Transverse colon (tissue), 4 donors: ENCODE measurements at regions not wholly inside any gene's neighbourhood (a gene's known extent, or its start where the extent isn't known, plus 50 kb on each side); places are given as distances from the start of the nearest gene placed in this dataset.

Experiments
- CTCF ChIP-seq, 5 experiments: fragments of 200-600 bp in 3 of 5; fragments of 450-650 bp in 2 of 5; sonication (generic) in 3 of 5; IDR thresholded peaks; 1 replicate in 2 of 5; 2 replicates in 3 of 5; pipeline ENCODE4 v1.5.1; 2016 to 2017; ENCODE audit warnings: antibody characterized with exemption in 5 of 5, inconsistent platforms in 3 of 5, mild to moderate bottlenecking in 2 of 5, moderate library complexity in 1 of 5
- EP300 ChIP-seq: sonication (generic); formaldehyde crosslinking; IDR thresholded peaks from one replicate; pipeline ENCODE4 v1.6.1; 2017; ENCODE audit warnings: antibody characterized with exemption, low read depth
- POLR2A ChIP-seq: fragments of 450-650 bp; IDR thresholded peaks from one replicate; pipeline ENCODE4 v1.6.1; 2016; ENCODE audit warnings: antibody characterized with exemption, mild to moderate bottlenecking, moderate library complexity
- POLR2AphosphoS5 ChIP-seq, 3 donors: sonication (generic); formaldehyde crosslinking; IDR thresholded peaks; one replicate each; pipeline ENCODE4 v1.6.1; 2016; ENCODE audit warnings: antibody characterized with exemption in 3 of 3

GRCh38 chr6:101249470-101249869, 144.0 kb upstream of the GRIK2 start:
- TF ChIP-seq EP300, result no peak
- no peak for TF ChIP-seq CTCF (IDR thresholded peaks at IDR 0.05)
- TF ChIP-seq POLR2AphosphoS5 (IDR thresholded peaks at IDR 0.05), result no peak
- TF ChIP-seq POLR2A, result no peak
